CD4-positive, alpha-beta T cell treated with Interleukin-15 for 4 hours (primary cell): ENCODE measurements at regions not wholly inside any gene's neighbourhood (a gene's known extent, or its start where the extent isn't known, plus 50 kb on each side); places are given as distances from the start of the nearest gene placed in this dataset.

Source experiments
- DNase-seq: peaks from one replicate; pipeline ENCODE4 v3.0.0-alpha.2; 2020; ENCODE audit warnings: low spot score

GRCh38 chr5:3654515-3654914 lies 58.9 kb downstream of the IRX1 start:
- DNase-seq, result no peak

GRCh38 chr5:3656803-3657202 lies 61.2 kb downstream of the IRX1 start:
- DNase-seq, result no peak

- DNase-seq, result no peak
These were observed 61.9 kb downstream of the IRX1 start for GRCh38 chr5:3657364-3658022.

- no peak for DNase-seq
These were observed 63.3 kb downstream of the IRX1 start for GRCh38 chr5:3658929-3659328.

GRCh38 chr5:3659907-3660306 lies 64.3 kb downstream of the IRX1 start:
- DNase-seq, result no peak

- DNase-seq, result no peak
These were observed 65.0 kb downstream of the IRX1 start for GRCh38 chr5:3660630-3661029.

- DNase-seq, result no peak
These were observed 66.2 kb downstream of the IRX1 start for GRCh38 chr5:3661755-3662296.

GRCh38 chr5:3662344-3662743 lies 66.7 kb downstream of the IRX1 start:
- DNase-seq, result no peak

GRCh38 chr5:3671337-3671736 lies 75.7 kb downstream of the IRX1 start:
- DNase-seq, result no peak

GRCh38 chr5:3678801-3679200 lies 83.2 kb downstream of the IRX1 start:
- DNase-seq, result no peak

- DNase-seq, result no peak
These were observed 85.2 kb downstream of the IRX1 start for GRCh38 chr5:3680821-3681220.

GRCh38 chr5:3684118-3684517 lies 88.5 kb downstream of the IRX1 start:
- no peak for DNase-seq

GRCh38 chr5:3684771-3685354 lies 89.2 kb downstream of the IRX1 start:
- DNase-seq, result no peak

GRCh38 chr5:3694819-3695218 lies 99.2 kb downstream of the IRX1 start:
- no peak for DNase-seq

GRCh38 chr5:3695818-3696217 lies 100.2 kb downstream of the IRX1 start:
- DNase-seq, result no peak

GRCh38 chr5:3698412-3698811 lies 102.8 kb downstream of the IRX1 start:
- no peak for DNase-seq

GRCh38 chr5:3701694-3702093 lies 106.1 kb downstream of the IRX1 start:
- DNase-seq, result no peak

GRCh38 chr5:3704661-3705060 lies 109.0 kb downstream of the IRX1 start:
- no peak for DNase-seq

GRCh38 chr5:3709068-3709716 lies 113.6 kb downstream of the IRX1 start:
- DNase-seq, result no peak

GRCh38 chr5:3709717-3710348 lies 114.2 kb downstream of the IRX1 start:
- DNase-seq, result no peak

GRCh38 chr5:3715062-3715461 lies 119.4 kb downstream of the IRX1 start:
- DNase-seq, result no peak

GRCh38 chr5:3729631-3730030 lies 134.0 kb downstream of the IRX1 start:
- DNase-seq, result no peak

- no peak for DNase-seq
These were observed 139.0 kb downstream of the IRX1 start for GRCh38 chr5:3734632-3735031.
